Lung (tissue), 11 donors: ENCODE measurements at regions not wholly inside any gene's neighbourhood (a gene's known extent, or its start where the extent isn't known, plus 50 kb on each side); places are given as distances from the start of the nearest gene placed in this dataset.

ENCODE experiments used
- ATAC-seq: fragments of 200-7000 bp; cut with Tn5 transposase; one replicate; pipeline ENCODE4 v1.9.1; 2020; ENCODE audit warnings: moderate number of reproducible peaks; ENCODE audit not compliant: insufficient read depth, low FRiP score
- DNase-seq, 3 donors: peaks; one replicate each; pipeline ENCODE4 v3.0.0-alpha.2; 2013 to 2017
- H3K27ac ChIP-seq, 2 donors: one replicate each; pipeline ENCODE4 v1.5.1; 2013; ENCODE audit warnings: mild to moderate bottlenecking in 2 of 2, moderate library complexity in 2 of 2, control low read depth in 1 of 2, inconsistent platforms in 1 of 2, low read depth in 1 of 2, low read length in 1 of 2
- H3K27me3 ChIP-seq, 3 donors: one replicate each; pipeline ENCODE4 v1.5.1; 2013; ENCODE audit warnings: low read length in 2 of 3; ENCODE audit not compliant: control insufficient read depth in 3 of 3, insufficient read depth in 3 of 3
- H3K36me3 ChIP-seq, 4 donors: one replicate each; pipeline ENCODE4 v1.5.1; 2013; ENCODE audit warnings: low read length in 4 of 4, mild to moderate bottlenecking in 1 of 4, moderate library complexity in 1 of 4; ENCODE audit not compliant: control insufficient read depth in 4 of 4, insufficient read depth in 4 of 4
- H3K4me1 ChIP-seq, 5 donors: one replicate each; pipeline ENCODE4 v1.5.1; 2013; ENCODE audit warnings: low read length in 5 of 5, mild to moderate bottlenecking in 2 of 5, moderate library complexity in 1 of 5; ENCODE audit not compliant: control insufficient read depth in 5 of 5, insufficient read depth in 5 of 5
- H3K4me3 ChIP-seq: one replicate; pipeline ENCODE4 v1.5.1; 2013; ENCODE audit warnings: mild to moderate bottlenecking, control low read depth, moderate library complexity
- H3K9ac ChIP-seq, 2 donors: one replicate each; pipeline ENCODE4 v1.5.1; 2013; ENCODE audit warnings: low read length in 2 of 2, control low read depth in 1 of 2; ENCODE audit not compliant: insufficient read depth in 1 of 2
- H3K9me3 ChIP-seq, 4 donors: one replicate each; pipeline ENCODE4 v1.5.1; 2013; ENCODE audit warnings: low read length in 3 of 4, mild to moderate bottlenecking in 1 of 4, moderate library complexity in 1 of 4; ENCODE audit not compliant: control insufficient read depth in 4 of 4, insufficient read depth in 3 of 4
- WGBS, 2 donors: extraction: QIAGEN DNeasy Blood & Tissue Kit; methylation state at CpG; one replicate each; pipeline ENCODE4 v1.1.7; 2013; 5-methylcytosine and 5-hydroxymethylcytosine counted together
- TF ChIP-seq, protein P1 (sequence below): IDR thresholded peaks from 2 replicates; pipeline ENCODE4 v1.5.1; 2012; ENCODE audit warnings: mild to moderate bottlenecking; ENCODE audit errors: control extremely low read depth, extremely low read depth
- donor health status: control.
- donor health status: control.
- donor health status: Bipolar disorder and iron deficiency.
- donor health status: healthy.
- donor health status: DM: yes; HTN: yes; CAD: no.

DNA sequence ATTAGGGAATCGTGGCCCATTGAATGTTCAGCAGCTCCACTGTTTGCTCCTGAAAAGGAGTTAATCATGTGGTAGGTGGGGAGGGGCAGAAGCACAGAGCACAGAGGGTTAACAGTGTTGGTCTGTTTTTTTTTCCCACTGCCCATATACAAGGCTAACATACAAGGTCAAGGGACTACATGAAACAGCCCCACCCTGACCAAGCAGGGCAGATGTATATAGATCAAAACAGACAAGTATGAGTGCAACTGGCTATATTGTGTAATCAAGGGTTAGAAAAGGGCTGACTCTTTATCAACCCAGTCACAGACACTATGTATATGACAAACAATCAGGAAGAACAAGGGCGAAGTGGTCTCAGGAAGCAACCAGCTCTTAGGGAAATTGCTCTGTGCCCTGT is 186.6 kb upstream of the CDH11 start:
- peak in 1 of 3 donors; percentile 14 for DNase-seq
- Histone ChIP-seq H3K9me3 (no peaks in the 10 kb centered on the region), H3K4me1 (peaks cover 0 to 23% (median 13%) of the 10 kb centered on the region in 5 donors), H3K4me3 (no peak overlapping the region), H3K9ac (no peak overlapping the region), H3K27me3 (no peaks in the 10 kb centered on the region), H3K36me3 (no peaks in the 10 kb centered on the region), H3K27ac (no peak overlapping the region)
- WGBS, 2 donors, result 66 to 73% methylated on average over 2 of the region's 2 CpGs
- ATAC-seq, result no peak
- TF ChIP-seq, protein P1, sequence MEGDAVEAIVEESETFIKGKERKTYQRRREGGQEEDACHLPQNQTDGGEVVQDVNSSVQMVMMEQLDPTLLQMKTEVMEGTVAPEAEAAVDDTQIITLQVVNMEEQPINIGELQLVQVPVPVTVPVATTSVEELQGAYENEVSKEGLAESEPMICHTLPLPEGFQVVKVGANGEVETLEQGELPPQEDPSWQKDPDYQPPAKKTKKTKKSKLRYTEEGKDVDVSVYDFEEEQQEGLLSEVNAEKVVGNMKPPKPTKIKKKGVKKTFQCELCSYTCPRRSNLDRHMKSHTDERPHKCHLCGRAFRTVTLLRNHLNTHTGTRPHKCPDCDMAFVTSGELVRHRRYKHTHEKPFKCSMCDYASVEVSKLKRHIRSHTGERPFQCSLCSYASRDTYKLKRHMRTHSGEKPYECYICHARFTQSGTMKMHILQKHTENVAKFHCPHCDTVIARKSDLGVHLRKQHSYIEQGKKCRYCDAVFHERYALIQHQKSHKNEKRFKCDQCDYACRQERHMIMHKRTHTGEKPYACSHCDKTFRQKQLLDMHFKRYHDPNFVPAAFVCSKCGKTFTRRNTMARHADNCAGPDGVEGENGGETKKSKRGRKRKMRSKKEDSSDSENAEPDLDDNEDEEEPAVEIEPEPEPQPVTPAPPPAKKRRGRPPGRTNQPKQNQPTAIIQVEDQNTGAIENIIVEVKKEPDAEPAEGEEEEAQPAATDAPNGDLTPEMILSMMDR, result no peak

DNA sequence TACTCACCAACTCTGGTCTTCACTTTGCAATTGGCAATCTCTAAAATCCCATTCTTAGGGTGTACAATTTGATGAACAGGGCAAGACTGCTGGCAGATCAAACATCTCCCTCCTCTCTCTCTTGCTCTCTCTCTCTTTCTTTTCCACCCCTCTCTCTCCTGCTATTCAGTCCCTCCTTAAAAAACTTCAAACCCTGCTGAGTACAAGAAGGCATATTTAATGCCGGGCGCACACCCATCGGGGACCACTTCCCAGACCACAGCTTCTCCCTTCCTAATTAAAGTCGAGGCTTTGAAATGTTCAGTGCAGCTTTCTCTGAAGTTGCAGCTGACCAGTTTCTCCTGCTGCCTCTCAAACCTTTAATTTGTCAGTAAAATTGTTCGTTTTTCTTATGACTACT is 185.4 kb upstream of the CDH11 start:
- ATAC-seq, result no peak
- WGBS, 2 donors, result 78% methylated on average over 5 of the region's 5 CpGs
- Histone ChIP-seq H3K9me3 (no peaks in the 10 kb centered on the region), H3K4me1 (peaks cover 0 to 23% (median 11%) of the 10 kb centered on the region in 5 donors), H3K4me3 (no peak overlapping the region), H3K27ac (no peak overlapping the region), H3K27me3 (no peaks in the 10 kb centered on the region), H3K9ac (no peak overlapping the region), H3K36me3 (no peaks in the 10 kb centered on the region)
- TF ChIP-seq, protein P1, result no peak
- no peak for DNase-seq

DNA sequence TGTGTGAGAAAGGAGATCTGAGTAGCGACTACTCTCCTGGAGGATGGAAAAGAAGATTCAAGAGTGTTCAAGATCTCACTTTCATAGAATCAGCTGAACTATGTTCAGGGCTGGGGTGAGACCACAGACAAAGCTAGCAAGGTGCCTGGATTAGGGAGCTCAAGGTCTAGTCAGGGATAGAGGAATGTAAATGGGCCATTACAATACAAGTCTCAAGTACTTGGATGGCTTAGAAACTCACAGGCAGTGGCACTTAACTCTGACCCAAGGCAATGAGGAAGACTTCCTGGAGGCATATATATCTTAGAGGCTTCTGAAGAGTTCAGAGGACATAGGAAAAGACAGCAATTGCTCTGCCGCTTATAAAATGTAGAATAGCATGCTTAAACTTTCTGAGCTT is 184.9 kb upstream of the CDH11 start:
- no peak for ATAC-seq
- Histone ChIP-seq H3K4me1 (peaks cover 0 to 23% (median 11%) of the 10 kb centered on the region in 5 donors), H3K27me3 (no peaks in the 10 kb centered on the region)

More for the DNA sequence above, 184.9 kb upstream of the CDH11 start:
- Histone ChIP-seq H3K4me3 (no peak overlapping the region), H3K9ac (no peak overlapping the region), H3K9me3 (no peaks in the 10 kb centered on the region), H3K36me3 (no peaks in the 10 kb centered on the region), H3K27ac (no peak overlapping the region)
- TF ChIP-seq, protein P1, result no peak
- 45 to 62% methylated on average over 2 of the region's 2 CpGs for WGBS, 2 donors
- DNase-seq, result no peak
